OCI-LY7 (cell line): ENCODE measurements at regions not wholly inside any gene's neighbourhood (a gene's known extent, or its start where the extent isn't known, plus 50 kb on each side); places are given as distances from the start of the nearest gene placed in this dataset.

ENCODE experiments used
- BruUV-seq: library from RNA; stranded (reverse); fragments of 400-500 nt; replicated peaks from 2 replicates; lab custom pipeline; 2021; lab: Mats Ljungman, UMichigan
- CTCF ChIA-PET: fragments of 300-600 bp; sonication (Branson Sonifier 250); formaldehyde crosslinking; loops from one replicate; lab custom pipeline; 2022; ENCODE audit warnings: antibody characterized with exemption; ENCODE audit not compliant: unreplicated experiment; lab: Charles Lee
- POLR2A ChIA-PET: fragments of 300-600 bp; sonication (Branson Sonifier 250); formaldehyde crosslinking; loops from one replicate; lab custom pipeline; 2022; ENCODE audit warnings: antibody characterized with exemption; lab: Charles Lee
- DNase-seq: peaks from one replicate; pipeline ENCODE4 v3.0.0-alpha.2; 2015; ENCODE audit warnings: low spot score
- H2AFZ ChIP-seq: fragments of 200-600 bp; sonication (generic), shearing (Covaris generic); 2 replicates; pipeline ENCODE4 v1.6.1; 2014; ENCODE audit warnings: mild to moderate bottlenecking, antibody characterized with exemption, low read length, moderate library complexity
- H3K27ac ChIP-seq: fragments of 200-600 bp; sonication (generic); 2 replicates; pipeline ENCODE4 v1.5.1; 2014; ENCODE audit warnings: mixed run types, low read depth, mild to moderate bottlenecking, moderate library complexity, low read length, inconsistent platforms; ENCODE audit not compliant: poor library complexity, severe bottlenecking
- H3K36me3 ChIP-seq: fragments of 200-600 bp; sonication (generic); 2 replicates; pipeline ENCODE4 v1.6.1; 2014; ENCODE audit warnings: mild to moderate bottlenecking, antibody characterized with exemption, low read length, moderate library complexity, mixed read lengths; ENCODE audit not compliant: insufficient read depth
- H3K4me1 ChIP-seq: fragments of 200-600 bp; sonication (generic); 2 replicates; pipeline ENCODE4 v1.5.1; 2014; ENCODE audit warnings: mild to moderate bottlenecking, low read length; ENCODE audit not compliant: insufficient read depth, poor library complexity, severe bottlenecking
- H3K4me2 ChIP-seq: fragments of 200-600 bp; sonication (generic); 2 replicates; pipeline ENCODE4 v1.6.1; 2014; ENCODE audit warnings: mild to moderate bottlenecking, low read length
- H3K4me3 ChIP-seq: fragments of 200-600 bp; sonication (generic); 2 replicates; pipeline ENCODE4 v1.5.1; 2014; ENCODE audit warnings: mild to moderate bottlenecking, low read depth, low read length; ENCODE audit not compliant: poor library complexity, severe bottlenecking
- H3K79me2 ChIP-seq: fragments of 200-600 bp; sonication (generic); 2 replicates; pipeline ENCODE4 v1.6.1; 2016; ENCODE audit warnings: low read depth, mild to moderate bottlenecking, low read length, moderate library complexity, mixed read lengths; ENCODE audit not compliant: insufficient read depth
- H3K9me2 ChIP-seq: fragments of 200-600 bp; sonication (generic); 2 replicates; pipeline ENCODE4 v1.6.1; 2016; ENCODE audit warnings: mild to moderate bottlenecking, low read length, mixed read lengths; ENCODE audit not compliant: insufficient read depth
- H3K9me3 ChIP-seq: fragments of 200-600 bp; sonication (generic); 2 replicates; pipeline ENCODE4 v1.6.1; 2014; ENCODE audit warnings: mild to moderate bottlenecking, mixed run types, low read length, mixed read lengths
- H4K20me1 ChIP-seq: fragments of 200-600 bp; sonication (generic); 2 replicates; pipeline ENCODE4 v1.6.1; 2014; ENCODE audit warnings: mild to moderate bottlenecking, antibody characterized with exemption, low read length, moderate library complexity, mixed read lengths; ENCODE audit not compliant: insufficient read depth
- EZH2phosphoT487 ChIP-seq: fragments of 200-600 bp; sonication (generic); IDR thresholded peaks from 2 replicates; pipeline ENCODE4 v1.6.1; 2018; ENCODE audit warnings: low read depth, borderline replicate concordance, mild to moderate bottlenecking, mixed run types, antibody characterized with exemption, low read length, moderate library complexity, mixed read lengths
- intact Hi-C: fragments of 100-400 bp; cut with micrococcal nuclease; formaldehyde crosslinking; loops from one replicate; pipeline ENCODE4 v1.10.0; 2022; ENCODE audit not compliant: unreplicated experiment
- TF ChIP-seq, protein P1 (sequence below): fragments of 200-600 bp; sonication (generic); conservative IDR thresholded peaks from 2 replicates; pipeline ENCODE4 v1.5.1; 2014; ENCODE audit warnings: mild to moderate bottlenecking, antibody characterized with exemption, low read length, moderate library complexity, mixed read lengths

DNA sequence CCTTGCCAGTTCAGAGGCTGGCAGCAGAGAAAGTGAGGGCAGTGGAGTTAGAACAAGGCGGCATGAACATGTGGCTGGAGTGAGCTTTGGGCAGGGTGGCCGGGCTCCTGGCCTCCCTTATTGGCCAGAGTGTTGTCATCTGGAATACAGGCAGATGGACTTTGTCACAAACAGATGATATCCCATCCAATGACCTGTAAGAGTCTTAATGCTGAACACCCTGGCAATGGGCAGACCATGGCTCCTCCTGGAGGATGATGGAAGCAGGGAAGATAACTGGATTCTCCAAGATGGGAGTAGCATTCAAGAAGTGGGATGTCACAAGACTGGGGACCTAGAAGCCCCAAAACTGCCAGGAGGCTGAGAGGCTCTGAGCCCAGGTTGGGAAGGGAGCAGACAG, 242.1 kb downstream of the MAFB start:
- BruUV-seq: no TSS peak
- intact Hi-C loops: no loop called here
- TF ChIP-seq, protein P1, sequence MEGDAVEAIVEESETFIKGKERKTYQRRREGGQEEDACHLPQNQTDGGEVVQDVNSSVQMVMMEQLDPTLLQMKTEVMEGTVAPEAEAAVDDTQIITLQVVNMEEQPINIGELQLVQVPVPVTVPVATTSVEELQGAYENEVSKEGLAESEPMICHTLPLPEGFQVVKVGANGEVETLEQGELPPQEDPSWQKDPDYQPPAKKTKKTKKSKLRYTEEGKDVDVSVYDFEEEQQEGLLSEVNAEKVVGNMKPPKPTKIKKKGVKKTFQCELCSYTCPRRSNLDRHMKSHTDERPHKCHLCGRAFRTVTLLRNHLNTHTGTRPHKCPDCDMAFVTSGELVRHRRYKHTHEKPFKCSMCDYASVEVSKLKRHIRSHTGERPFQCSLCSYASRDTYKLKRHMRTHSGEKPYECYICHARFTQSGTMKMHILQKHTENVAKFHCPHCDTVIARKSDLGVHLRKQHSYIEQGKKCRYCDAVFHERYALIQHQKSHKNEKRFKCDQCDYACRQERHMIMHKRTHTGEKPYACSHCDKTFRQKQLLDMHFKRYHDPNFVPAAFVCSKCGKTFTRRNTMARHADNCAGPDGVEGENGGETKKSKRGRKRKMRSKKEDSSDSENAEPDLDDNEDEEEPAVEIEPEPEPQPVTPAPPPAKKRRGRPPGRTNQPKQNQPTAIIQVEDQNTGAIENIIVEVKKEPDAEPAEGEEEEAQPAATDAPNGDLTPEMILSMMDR: no peak
- TF ChIP-seq EZH2phosphoT487: no peak

DNA sequence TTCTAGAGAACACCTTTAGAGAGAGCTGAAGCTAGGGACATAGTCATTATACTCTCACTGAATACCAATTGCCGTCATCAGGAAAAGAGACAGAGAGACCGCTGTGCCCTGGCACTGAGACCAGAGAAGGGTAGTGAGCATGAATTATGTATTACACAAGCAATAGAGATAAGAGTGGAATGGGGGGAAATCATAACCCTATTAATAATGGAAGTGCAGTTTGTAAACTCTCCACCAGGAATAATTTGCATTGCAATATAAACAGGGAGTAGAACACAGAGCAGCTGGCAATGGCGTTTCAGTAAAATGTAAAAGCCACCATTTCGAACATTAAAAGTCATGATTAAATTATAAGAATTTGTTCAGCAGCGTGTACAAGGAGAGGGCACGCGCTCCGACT, 244.5 kb downstream of the MAFB start:
- DNase-seq: no peak
- no peaks in the 10 kb centered on the region for H3K4me1 ChIP-seq
- no peaks in the 10 kb centered on the region for H3K9me2 ChIP-seq
- no peak overlapping the region for H2AFZ ChIP-seq
- CTCF ChIA-PET: no interaction called here
- TF ChIP-seq, protein P1: no peak
- TF ChIP-seq EZH2phosphoT487: no peak
- no peaks in the 10 kb centered on the region for H3K79me2 ChIP-seq
- H3K4me3 ChIP-seq: no peak overlapping the region
- no TSS peak for BruUV-seq
- H3K36me3 ChIP-seq: no peaks in the 10 kb centered on the region
- H4K20me1 ChIP-seq: no peaks in the 10 kb centered on the region
- no peaks in the 10 kb centered on the region for H3K9me3 ChIP-seq
- intact Hi-C loops: no loop called here
- no peak overlapping the region for H3K27ac ChIP-seq
- H3K4me2 ChIP-seq: no peak overlapping the region
- POLR2A ChIA-PET: no interaction called here

More for the DNA sequence above, 242.1 kb downstream of the MAFB start:
- ChIA-PET CTCF (no interaction called here), POLR2A (no interaction called here)
- H2AFZ ChIP-seq: no peak overlapping the region
- H4K20me1 ChIP-seq: no peaks in the 10 kb centered on the region
- no peak overlapping the region for H3K4me2 ChIP-seq
- no peaks in the 10 kb centered on the region for H3K9me3 ChIP-seq
- no peaks in the 10 kb centered on the region for H3K79me2 ChIP-seq
- H3K9me2 ChIP-seq: no peaks in the 10 kb centered on the region
- no peak overlapping the region for H3K27ac ChIP-seq
- H3K36me3 ChIP-seq: no peaks in the 10 kb centered on the region
- no peak overlapping the region for H3K4me3 ChIP-seq
- no peaks in the 10 kb centered on the region for H3K4me1 ChIP-seq
- no peak for DNase-seq

DNA sequence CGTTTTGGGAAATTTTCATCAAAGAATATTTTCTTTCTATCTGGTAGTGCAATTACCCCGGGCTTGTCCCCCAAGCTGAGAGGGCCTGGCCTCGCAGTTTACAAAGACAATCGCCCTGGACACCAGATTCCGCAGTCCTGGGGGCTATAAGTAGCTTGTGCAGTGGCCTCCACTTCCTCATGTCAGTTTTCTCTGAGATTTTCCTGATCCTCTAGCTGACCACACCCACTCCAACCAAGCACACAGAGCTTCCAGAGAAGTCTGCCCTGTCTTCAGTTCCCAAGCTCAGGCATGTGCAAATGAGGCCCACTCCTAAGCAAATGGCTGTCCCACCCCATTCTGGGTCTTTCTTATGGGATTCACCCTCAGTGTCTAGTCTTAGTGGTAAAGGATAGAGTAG, 245.3 kb downstream of the MAFB start:
- DNase-seq: no peak
- CTCF ChIA-PET: no interaction called here
- intact Hi-C loops: no loop called here
- H3K4me1 ChIP-seq: no peaks in the 10 kb centered on the region
- H3K79me2 ChIP-seq: no peaks in the 10 kb centered on the region
- H3K4me3 ChIP-seq: no peak overlapping the region
- no peak overlapping the region for H3K27ac ChIP-seq
- no TSS peak for BruUV-seq
- H4K20me1 ChIP-seq: no peaks in the 10 kb centered on the region
- POLR2A ChIA-PET: no interaction called here
- H3K36me3 ChIP-seq: no peaks in the 10 kb centered on the region
- H2AFZ ChIP-seq: no peak overlapping the region
- H3K9me3 ChIP-seq: no peaks in the 10 kb centered on the region
- no peak for TF ChIP-seq EZH2phosphoT487
- TF ChIP-seq, protein P1: no peak
- H3K4me2 ChIP-seq: no peak overlapping the region
- H3K9me2 ChIP-seq: no peaks in the 10 kb centered on the region
